ENCODE measurements at regions not wholly inside any gene's neighbourhood (a gene's known extent, or its start where the extent isn't known, plus 50 kb on each side); places are given as distances from the start of the nearest gene placed in this dataset.
"Not testable (repeated sequence)": the region's sequence is repeated elsewhere in the genome, so short reads cannot be mapped to it uniquely, and the experiment has no call there.

DNA sequence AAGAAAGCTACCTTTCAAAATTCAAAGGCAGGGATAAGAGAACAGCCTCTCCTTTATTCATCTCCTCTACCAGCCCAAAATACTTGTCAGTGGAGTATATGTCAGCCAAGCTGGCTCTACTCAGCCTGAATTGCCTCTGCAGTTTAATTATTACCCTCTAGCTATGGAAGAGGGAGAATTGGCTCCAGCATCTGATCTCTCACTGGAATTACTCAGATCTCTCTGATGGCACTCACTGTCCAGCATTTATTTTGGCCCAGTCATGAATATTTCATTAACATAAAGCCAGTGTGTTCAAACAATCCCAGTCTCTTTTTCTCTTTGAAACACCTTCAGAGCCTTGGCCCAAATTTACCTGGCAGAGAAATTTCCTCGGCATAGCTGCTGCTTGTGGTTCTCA lies 58.6 kb upstream of the TMEM108 start:
- POLR2A ChIA-PET = no interaction called here
- no peaks in the 10 kb centered on the region for H3K27me3 ChIP-seq (ENCODE audit: control insufficient read depth, insufficient read depth, low read length)
- CTCF ChIA-PET = no interaction called here

DNA sequence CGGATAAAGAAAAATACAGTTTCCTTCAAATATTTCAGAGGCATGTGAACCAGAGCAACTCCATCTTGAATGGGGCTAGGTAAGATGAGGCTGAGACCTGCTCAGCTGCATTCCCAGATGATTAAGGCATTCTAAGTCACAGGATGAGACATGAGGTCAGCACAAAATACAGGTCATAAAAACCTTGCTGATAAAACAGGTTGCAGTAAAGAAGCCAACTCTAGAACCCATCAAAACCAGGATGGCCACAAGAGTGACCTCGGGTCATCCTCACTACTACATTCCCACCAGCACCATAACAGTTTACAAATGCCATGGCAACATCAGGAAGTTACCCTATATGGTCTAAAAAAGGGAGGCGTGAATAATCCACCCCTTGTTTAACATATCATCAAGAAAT lies 59.2 kb upstream of the TMEM108 start:
- H3K27me3 ChIP-seq (ENCODE audit: control insufficient read depth, insufficient read depth, low read length); CTCF ChIA-PET; H3K4me3 ChIP-seq (ENCODE audit: low read depth, low read length); DNase-seq (ENCODE audit: low read depth, low spot score); H3K27ac ChIP-seq (ENCODE audit: low read depth, low read length); POLR2A ChIA-PET; H3K9me3 ChIP-seq (ENCODE audit: control insufficient read depth, insufficient read depth, low read length): not testable (repeated sequence)

More for the DNA sequence above, 58.6 kb upstream of the TMEM108 start:
- Histone ChIP-seq H3K27ac (ENCODE audit: low read depth, low read length) (no peak overlapping the region), H3K9me3 (ENCODE audit: control insufficient read depth, insufficient read depth, low read length) (no peaks in the 10 kb centered on the region), H3K4me3 (ENCODE audit: low read depth, low read length) (no peak overlapping the region)
- TF ChIP-seq, protein P1, sequence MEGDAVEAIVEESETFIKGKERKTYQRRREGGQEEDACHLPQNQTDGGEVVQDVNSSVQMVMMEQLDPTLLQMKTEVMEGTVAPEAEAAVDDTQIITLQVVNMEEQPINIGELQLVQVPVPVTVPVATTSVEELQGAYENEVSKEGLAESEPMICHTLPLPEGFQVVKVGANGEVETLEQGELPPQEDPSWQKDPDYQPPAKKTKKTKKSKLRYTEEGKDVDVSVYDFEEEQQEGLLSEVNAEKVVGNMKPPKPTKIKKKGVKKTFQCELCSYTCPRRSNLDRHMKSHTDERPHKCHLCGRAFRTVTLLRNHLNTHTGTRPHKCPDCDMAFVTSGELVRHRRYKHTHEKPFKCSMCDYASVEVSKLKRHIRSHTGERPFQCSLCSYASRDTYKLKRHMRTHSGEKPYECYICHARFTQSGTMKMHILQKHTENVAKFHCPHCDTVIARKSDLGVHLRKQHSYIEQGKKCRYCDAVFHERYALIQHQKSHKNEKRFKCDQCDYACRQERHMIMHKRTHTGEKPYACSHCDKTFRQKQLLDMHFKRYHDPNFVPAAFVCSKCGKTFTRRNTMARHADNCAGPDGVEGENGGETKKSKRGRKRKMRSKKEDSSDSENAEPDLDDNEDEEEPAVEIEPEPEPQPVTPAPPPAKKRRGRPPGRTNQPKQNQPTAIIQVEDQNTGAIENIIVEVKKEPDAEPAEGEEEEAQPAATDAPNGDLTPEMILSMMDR (IDR thresholded peaks at IDR 0.05; ENCODE audit: low read depth, low read length) = no peak
- no peak for DNase-seq (ENCODE audit: low read depth, low spot score)

DNA sequence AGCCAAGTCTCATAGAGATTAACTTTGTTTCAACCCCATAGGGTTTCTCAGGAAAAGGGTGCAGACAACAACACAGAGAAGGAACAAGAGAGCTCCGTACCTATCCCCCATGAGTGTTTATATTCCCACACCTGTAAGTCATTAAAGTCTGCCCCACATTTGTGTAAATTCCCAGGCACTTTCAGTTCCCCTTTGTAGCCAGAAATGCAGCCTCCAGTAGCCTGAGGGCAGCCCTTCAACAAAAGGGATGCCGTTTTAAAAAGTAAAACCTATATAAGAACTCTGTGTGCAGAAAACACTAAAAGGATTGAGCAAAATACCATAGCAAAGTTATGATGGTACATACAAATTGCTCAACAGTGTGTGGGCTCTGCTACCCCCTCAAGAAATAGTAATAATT lies 59.7 kb upstream of the TMEM108 start:
- ChIA-PET CTCF (no interaction called here), POLR2A (no interaction called here)
- TF ChIP-seq, protein P1 (IDR thresholded peaks at IDR 0.05; ENCODE audit: low read depth, low read length) = no peak
- no peaks in the 10 kb centered on the region for H3K27me3 ChIP-seq (ENCODE audit: control insufficient read depth, insufficient read depth, low read length)
- H3K4me3 ChIP-seq (ENCODE audit: low read depth, low read length) = no peak overlapping the region
- H3K9me3 ChIP-seq (ENCODE audit: control insufficient read depth, insufficient read depth, low read length) = no peaks in the 10 kb centered on the region
- no peak overlapping the region for H3K27ac ChIP-seq (ENCODE audit: low read depth, low read length)
- DNase-seq (ENCODE audit: low read depth, low spot score) = no peak

DNA sequence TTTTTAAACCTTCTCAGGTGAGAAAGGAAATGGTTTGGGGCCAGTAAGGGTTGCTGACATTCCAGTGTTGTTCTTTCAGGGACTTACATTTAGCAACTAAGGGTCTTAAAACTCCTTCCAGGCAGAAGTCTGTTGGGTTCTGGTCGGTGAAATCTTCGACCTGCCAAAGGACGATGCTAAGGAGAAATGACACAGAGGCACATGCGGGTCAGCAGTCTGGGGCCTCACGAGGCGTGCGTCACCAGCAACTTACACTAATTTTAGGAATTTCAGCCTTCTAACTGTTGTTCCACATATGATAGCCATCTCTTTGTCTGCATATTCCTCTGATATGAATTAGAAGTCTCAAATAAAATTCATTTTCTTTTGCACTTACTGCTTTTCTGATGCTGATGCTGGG lies 64.1 kb upstream of the TMEM108 start:
- H3K27ac ChIP-seq (ENCODE audit: low read depth, low read length) = no peak overlapping the region
- no peak for DNase-seq (ENCODE audit: low read depth, low spot score)
- CTCF ChIA-PET = no interaction called here
- H3K27me3 ChIP-seq (ENCODE audit: control insufficient read depth, insufficient read depth, low read length) = no peaks in the 10 kb centered on the region
- no peak overlapping the region for H3K4me3 ChIP-seq (ENCODE audit: low read depth, low read length)
- TF ChIP-seq, protein P1 (IDR thresholded peaks at IDR 0.05; ENCODE audit: low read depth, low read length) = no peak
- POLR2A ChIA-PET = no interaction called here
- H3K9me3 ChIP-seq (ENCODE audit: control insufficient read depth, insufficient read depth, low read length) = no peaks in the 10 kb centered on the region

DNA sequence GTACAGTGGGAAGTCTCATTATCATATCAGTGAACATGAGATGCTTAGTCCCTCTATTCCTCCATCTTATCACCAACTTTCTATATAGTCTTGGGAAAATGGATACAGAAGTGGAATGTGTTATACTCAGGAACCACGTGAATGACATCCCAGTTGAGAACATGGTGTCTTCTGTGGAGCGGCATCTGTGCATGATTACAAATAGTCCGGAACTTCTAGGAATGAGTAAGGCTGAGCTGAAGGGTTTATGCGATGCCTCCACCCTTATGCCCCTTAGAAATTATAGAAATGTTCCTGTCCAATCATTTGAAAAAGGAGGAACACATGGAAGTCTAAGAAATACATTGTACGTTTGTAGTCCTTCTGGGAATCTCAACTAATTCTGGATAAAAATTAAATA lies 64.8 kb upstream of the TMEM108 start:
- ChIA-PET POLR2A (no interaction called here), CTCF (interaction anchor here (1.5 kb wide), 1 partner anchor 68 kb away, joined by 3 read pairs; no protein-coding TSS in a partner anchor)
- TF ChIP-seq, protein P1 (IDR thresholded peaks at IDR 0.05; ENCODE audit: low read depth, low read length) = no peak
- H3K27ac ChIP-seq (ENCODE audit: low read depth, low read length) = no peak overlapping the region
- H3K4me3 ChIP-seq (ENCODE audit: low read depth, low read length) = no peak overlapping the region
- H3K9me3 ChIP-seq (ENCODE audit: control insufficient read depth, insufficient read depth, low read length) = no peaks in the 10 kb centered on the region
- DNase-seq (ENCODE audit: low read depth, low spot score) = no peak
- no peaks in the 10 kb centered on the region for H3K27me3 ChIP-seq (ENCODE audit: control insufficient read depth, insufficient read depth, low read length)

DNA sequence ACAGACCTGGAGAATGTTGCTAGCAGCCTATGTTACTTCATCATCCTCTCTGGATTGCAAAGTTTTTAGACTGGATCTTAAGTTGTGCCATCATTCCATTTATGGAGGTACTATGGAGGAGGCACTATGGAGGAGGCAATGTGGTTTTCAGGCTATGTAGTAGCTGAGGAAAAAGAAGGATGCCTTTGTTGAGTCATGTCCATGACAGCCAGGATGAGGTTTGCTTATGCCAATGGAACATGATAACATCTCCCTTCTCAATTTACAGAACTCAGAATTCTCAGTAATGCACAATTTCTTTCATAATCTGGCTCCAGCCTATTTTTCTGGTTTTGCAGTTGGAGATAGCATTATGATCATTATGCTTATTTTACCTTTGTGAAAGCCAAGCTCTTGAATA lies 65.9 kb upstream of the TMEM108 start:
- CTCF ChIA-PET = interaction anchor here (1.5 kb wide), 1 partner anchor 69 kb away, joined by 3 read pairs; no protein-coding TSS in a partner anchor
- POLR2A ChIA-PET = no interaction called here
- no peaks in the 10 kb centered on the region for H3K9me3 ChIP-seq (ENCODE audit: control insufficient read depth, insufficient read depth, low read length)
- no peak overlapping the region for H3K4me3 ChIP-seq (ENCODE audit: low read depth, low read length)
- no peaks in the 10 kb centered on the region for H3K27me3 ChIP-seq (ENCODE audit: control insufficient read depth, insufficient read depth, low read length)
- DNase-seq (ENCODE audit: low read depth, low spot score) = no peak
- no peak overlapping the region for H3K27ac ChIP-seq (ENCODE audit: low read depth, low read length)
- TF ChIP-seq, protein P1 (IDR thresholded peaks at IDR 0.05; ENCODE audit: low read depth, low read length) = no peak
